ENCODE measurements at regions not wholly inside any gene's neighbourhood (a gene's known extent, or its start where the extent isn't known, plus 50 kb on each side); places are given as distances from the start of the nearest gene placed in this dataset.

- no peaks in the 10 kb centered on the region for H3K4me1 Mint-ChIP-seq (ENCODE audit: low read depth)
- no peak overlapping the region for H3K27ac Mint-ChIP-seq (ENCODE audit: unreplicated experiment)
- DNase-seq (ENCODE audit: low spot score): no peak
- TF ChIP-seq CTCF (IDR thresholded peaks at IDR 0.05): no peak
- H3K4me3 Mint-ChIP-seq (ENCODE audit: unreplicated experiment): no peak overlapping the region
- H3K36me3 Mint-ChIP-seq (ENCODE audit: low read depth): no peaks in the 10 kb centered on the region
- peaks cover 31% of the 10 kb centered on the region for H3K27me3 Mint-ChIP-seq (ENCODE audit: low read depth)
- peaks cover 10% of the 10 kb centered on the region for H3K9me3 Mint-ChIP-seq (ENCODE audit: low read depth)
Observed at GRCh38 chr13:111976474-111977178, 90.3 kb upstream of the SOX1 start.

DNA sequence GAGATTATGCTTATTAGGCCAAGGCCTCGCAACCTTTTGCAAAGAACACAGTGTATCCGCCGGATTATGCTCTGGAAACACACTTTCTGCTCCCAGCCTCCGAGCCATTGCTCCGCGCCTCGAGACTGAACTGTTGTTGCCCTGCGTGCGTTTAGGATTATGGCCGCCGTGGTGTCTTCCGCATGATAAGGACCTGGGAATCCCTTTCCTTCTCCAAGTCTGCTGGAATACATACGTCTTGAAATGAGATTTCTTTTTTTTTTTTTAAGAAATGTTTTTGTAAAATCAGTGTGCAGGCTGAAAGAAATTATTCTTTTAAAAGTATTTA is 89.8 kb upstream of the SOX1 start:
- Mint-ChIP-seq H3K27me3 (ENCODE audit: low read depth) (peaks cover 29% of the 10 kb centered on the region), H3K9me3 (ENCODE audit: low read depth) (peaks cover 10% of the 10 kb centered on the region)
- TF ChIP-seq CTCF (IDR thresholded peaks at IDR 0.05): no peak

GRCh38 chr13:111978546-111978945 is 88.4 kb upstream of the SOX1 start:
- no peaks in the 10 kb centered on the region for H3K36me3 Mint-ChIP-seq (ENCODE audit: low read depth)
- peaks cover 10% of the 10 kb centered on the region for H3K9me3 Mint-ChIP-seq (ENCODE audit: low read depth)
- peaks cover 22% of the 10 kb centered on the region for H3K27me3 Mint-ChIP-seq (ENCODE audit: low read depth)
- no peak overlapping the region for H3K4me3 Mint-ChIP-seq (ENCODE audit: unreplicated experiment)
- no peak for TF ChIP-seq CTCF (IDR thresholded peaks at IDR 0.05)
- no peak overlapping the region for H3K27ac Mint-ChIP-seq (ENCODE audit: unreplicated experiment)
- H3K4me1 Mint-ChIP-seq (ENCODE audit: low read depth): no peaks in the 10 kb centered on the region
- no peak for DNase-seq (ENCODE audit: low spot score)

More for the DNA sequence above, 89.8 kb upstream of the SOX1 start:
- Mint-ChIP-seq H3K27ac (ENCODE audit: unreplicated experiment) (no peak overlapping the region), H3K4me3 (ENCODE audit: unreplicated experiment) (no peak overlapping the region), H3K36me3 (ENCODE audit: low read depth) (no peaks in the 10 kb centered on the region), H3K4me1 (ENCODE audit: low read depth) (no peaks in the 10 kb centered on the region)
- no peak for DNase-seq (ENCODE audit: low spot score)

DNA sequence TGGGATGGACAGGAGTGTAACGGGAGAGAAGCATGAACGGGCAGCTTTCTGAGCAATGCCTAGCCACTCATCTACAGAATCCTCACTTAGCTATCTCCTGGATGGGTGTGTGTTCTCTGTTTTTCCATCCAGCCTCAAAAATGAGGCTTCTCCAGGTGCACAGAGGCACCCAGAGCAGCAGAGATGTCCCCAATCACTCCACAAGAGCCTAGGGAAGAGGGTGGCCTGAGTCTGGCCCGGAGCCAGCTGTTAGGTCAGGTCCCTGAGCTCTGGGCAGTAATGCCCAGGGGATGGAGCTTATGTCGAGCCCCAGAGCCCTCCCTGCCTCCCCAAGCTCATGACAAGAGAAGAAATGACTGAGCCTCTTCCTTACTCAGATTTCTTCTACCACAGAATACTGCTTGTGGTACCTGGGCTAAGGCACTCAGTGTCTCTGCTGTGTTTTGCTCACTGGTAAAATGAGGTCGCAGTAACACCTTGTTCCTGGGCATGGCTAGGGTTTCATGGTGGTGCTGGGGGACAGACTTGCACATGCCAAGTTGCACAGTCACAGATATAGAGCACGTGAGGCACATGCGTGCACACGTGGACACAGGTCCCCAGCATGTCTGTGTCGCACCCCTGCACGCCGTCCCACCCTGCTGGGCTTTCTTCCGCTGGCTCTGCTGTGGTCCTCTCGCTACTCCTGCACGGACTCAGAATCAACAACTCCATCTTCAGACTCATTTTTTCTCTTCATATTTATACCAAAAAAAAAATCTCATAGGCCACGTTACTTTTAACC is 86.6 kb upstream of the SOX1 start:
- Mint-ChIP-seq H3K27ac (ENCODE audit: unreplicated experiment) (no peak overlapping the region), H3K4me3 (ENCODE audit: unreplicated experiment) (no peak overlapping the region), H3K9me3 (ENCODE audit: low read depth) (no peaks in the 10 kb centered on the region), H3K4me1 (ENCODE audit: low read depth) (no peaks in the 10 kb centered on the region), H3K27me3 (ENCODE audit: low read depth) (peaks cover 12% of the 10 kb centered on the region), H3K36me3 (ENCODE audit: low read depth) (no peaks in the 10 kb centered on the region)
- no peak for TF ChIP-seq CTCF (IDR thresholded peaks at IDR 0.05)
- DNase-seq (ENCODE audit: low spot score): no peak

DNA sequence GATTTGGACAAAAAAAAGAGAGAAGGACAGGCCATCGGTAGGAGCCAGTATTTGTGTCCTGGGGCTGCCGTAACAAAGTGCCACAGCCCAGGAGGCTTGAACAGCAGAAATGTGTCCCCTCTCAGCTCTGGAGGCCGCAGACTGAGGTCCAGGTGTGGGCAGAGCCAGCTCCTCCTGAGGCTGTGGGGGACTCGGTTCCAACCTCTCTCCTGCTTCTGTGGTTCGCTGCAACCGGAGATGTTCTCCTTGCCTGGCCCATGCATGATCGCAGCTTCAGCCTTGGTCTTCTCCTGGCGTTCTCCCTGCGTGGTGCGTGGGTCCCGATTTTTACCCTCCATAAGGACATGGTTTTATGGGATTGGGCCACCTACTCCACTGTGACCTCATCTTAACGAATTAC is 85.9 kb upstream of the SOX1 start:
- Mint-ChIP-seq H3K4me3 (ENCODE audit: unreplicated experiment) (no peak overlapping the region), H3K9me3 (ENCODE audit: low read depth) (no peaks in the 10 kb centered on the region), H3K27ac (ENCODE audit: unreplicated experiment) (no peak overlapping the region), H3K27me3 (ENCODE audit: low read depth) (peaks cover 12% of the 10 kb centered on the region), H3K36me3 (ENCODE audit: low read depth) (no peaks in the 10 kb centered on the region), H3K4me1 (ENCODE audit: low read depth) (no peaks in the 10 kb centered on the region)
- TF ChIP-seq CTCF (IDR thresholded peaks at IDR 0.05): no peak
- no peak for DNase-seq (ENCODE audit: low spot score)
